Prostate gland (tissue), 2 donors: ENCODE measurements at regions not wholly inside any gene's neighbourhood (a gene's known extent, or its start where the extent isn't known, plus 50 kb on each side); places are given as distances from the start of the nearest gene placed in this dataset.

Experiments used
- POLR2A ChIP-seq: fragments of 450-650 bp; IDR thresholded peaks from one replicate; pipeline ENCODE4 v1.6.1; 2016; ENCODE audit warnings: antibody characterized with exemption, mild to moderate bottlenecking
- POLR2AphosphoS5 ChIP-seq: sonication (generic); formaldehyde crosslinking; IDR thresholded peaks from one replicate; pipeline ENCODE4 v1.6.1; 2017; ENCODE audit warnings: antibody characterized with exemption
- TF ChIP-seq, protein P1 (sequence below), 4 experiments: fragments of 200-600 bp in 2 of 4; fragments of 450-650 bp in 2 of 4; sonication (generic) in 2 of 4; IDR thresholded peaks; 1 replicate in 3 of 4; 2 replicates in 1 of 4; pipeline ENCODE4 v1.5.1; 2016 to 2019; ENCODE audit warnings: antibody characterized with exemption in 4 of 4, mild to moderate bottlenecking in 2 of 4, moderate library complexity in 2 of 4

- TF ChIP-seq, protein P1, sequence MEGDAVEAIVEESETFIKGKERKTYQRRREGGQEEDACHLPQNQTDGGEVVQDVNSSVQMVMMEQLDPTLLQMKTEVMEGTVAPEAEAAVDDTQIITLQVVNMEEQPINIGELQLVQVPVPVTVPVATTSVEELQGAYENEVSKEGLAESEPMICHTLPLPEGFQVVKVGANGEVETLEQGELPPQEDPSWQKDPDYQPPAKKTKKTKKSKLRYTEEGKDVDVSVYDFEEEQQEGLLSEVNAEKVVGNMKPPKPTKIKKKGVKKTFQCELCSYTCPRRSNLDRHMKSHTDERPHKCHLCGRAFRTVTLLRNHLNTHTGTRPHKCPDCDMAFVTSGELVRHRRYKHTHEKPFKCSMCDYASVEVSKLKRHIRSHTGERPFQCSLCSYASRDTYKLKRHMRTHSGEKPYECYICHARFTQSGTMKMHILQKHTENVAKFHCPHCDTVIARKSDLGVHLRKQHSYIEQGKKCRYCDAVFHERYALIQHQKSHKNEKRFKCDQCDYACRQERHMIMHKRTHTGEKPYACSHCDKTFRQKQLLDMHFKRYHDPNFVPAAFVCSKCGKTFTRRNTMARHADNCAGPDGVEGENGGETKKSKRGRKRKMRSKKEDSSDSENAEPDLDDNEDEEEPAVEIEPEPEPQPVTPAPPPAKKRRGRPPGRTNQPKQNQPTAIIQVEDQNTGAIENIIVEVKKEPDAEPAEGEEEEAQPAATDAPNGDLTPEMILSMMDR (IDR thresholded peaks at IDR 0.05): no peak
- TF ChIP-seq POLR2A (no peak), POLR2AphosphoS5 (no peak)
These were observed 1054.6 kb upstream of the GBE1 start for GRCh38 chr3:82816086-82816485.
